ENCODE measurements at regions not wholly inside any gene's neighbourhood (a gene's known extent, or its start where the extent isn't known, plus 50 kb on each side); places are given as distances from the start of the nearest gene placed in this dataset.
A peak's percentile ranks its signal among the peaks of the same experiment; 100 is the strongest.
"Not testable (repeated sequence)": the region's sequence is repeated elsewhere in the genome, so short reads cannot be mapped to it uniquely, and the experiment has no call there.

- no peak for DNase-seq (ENCODE audit: low read depth in 1 of 2, low spot score in 1 of 2)
These were observed 111.9 kb upstream of the MTAP start for GRCh38 chr9:21690561-21690960.

DNA sequence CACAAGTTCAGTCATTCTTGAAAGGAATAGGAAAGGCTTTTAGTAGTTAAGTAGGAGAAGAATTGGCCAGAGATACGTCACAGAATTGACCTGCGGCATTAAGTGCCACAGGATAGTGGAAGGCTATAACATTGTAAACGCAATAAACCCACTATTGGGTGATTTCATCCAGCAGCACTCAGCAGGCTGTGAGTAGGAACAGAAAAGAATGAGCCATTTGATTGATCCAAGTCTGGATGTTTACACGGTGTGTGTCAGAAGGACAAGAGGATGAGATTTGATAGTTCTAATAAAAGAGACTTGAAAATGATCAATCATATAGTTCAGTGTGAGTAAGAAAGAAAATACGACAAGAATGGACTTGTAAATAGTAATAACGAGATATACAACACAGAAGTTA is 110.0 kb upstream of the MTAP start:
- no peak for DNase-seq (ENCODE audit: low read depth in 1 of 2, low spot score in 1 of 2)

DNA sequence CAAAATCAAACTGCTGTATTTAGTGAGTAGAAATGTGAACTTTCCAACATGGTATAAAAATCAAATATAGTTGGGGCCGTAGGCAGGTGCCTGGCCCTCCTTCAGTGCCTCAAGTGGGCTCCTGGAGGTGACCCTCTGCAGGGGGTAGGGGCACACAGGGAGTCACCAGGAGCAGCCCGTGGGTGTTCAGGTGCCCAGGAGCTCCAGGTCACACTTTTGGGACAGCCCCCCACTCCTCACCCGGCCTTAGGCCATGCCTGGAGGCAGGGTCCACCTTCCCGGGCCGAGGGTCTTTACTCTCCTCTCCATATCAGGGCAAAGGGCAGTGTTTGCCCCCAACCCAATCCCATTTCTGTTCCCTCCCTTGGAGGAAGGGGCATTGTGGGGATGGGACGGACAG is 108.0 kb upstream of the MTAP start:
- DNase-seq (ENCODE audit: low read depth in 1 of 2, low spot score in 1 of 2): no peak

- DNase-seq (ENCODE audit: low read depth in 1 of 2, low spot score in 1 of 2): no peak
These were observed 107.0 kb upstream of the MTAP start for GRCh38 chr9:21695443-21695842.

DNA sequence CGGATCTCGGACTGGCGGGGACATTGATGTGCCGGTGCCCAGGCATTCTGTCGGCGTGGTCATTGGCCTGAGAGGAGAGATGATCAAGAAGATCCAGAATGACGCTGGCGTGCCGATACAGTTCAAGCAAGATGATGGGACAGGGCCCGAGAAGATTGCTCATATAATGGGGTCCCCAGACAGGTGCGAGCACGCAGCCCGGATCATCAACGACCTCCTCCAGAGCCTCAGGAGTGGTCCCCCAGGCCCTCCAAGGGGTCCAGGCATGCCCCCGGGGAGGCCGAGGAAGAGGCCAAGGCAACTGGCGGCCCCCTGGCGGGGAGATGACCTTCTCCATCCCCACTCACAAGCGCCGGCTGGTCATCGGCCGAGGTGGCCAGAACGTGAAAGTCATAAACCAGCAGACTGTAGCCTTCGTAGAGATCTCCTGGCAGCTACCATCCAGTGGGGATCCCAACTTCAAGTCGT is 106.5 kb upstream of the MTAP start:
- no peak for DNase-seq (ENCODE audit: low read depth in 1 of 2, low spot score in 1 of 2)

GRCh38 chr9:21696411-21696871 is 106.0 kb upstream of the MTAP start:
- DNase-seq (ENCODE audit: low read depth in 1 of 2, low spot score in 1 of 2): no peak

DNA sequence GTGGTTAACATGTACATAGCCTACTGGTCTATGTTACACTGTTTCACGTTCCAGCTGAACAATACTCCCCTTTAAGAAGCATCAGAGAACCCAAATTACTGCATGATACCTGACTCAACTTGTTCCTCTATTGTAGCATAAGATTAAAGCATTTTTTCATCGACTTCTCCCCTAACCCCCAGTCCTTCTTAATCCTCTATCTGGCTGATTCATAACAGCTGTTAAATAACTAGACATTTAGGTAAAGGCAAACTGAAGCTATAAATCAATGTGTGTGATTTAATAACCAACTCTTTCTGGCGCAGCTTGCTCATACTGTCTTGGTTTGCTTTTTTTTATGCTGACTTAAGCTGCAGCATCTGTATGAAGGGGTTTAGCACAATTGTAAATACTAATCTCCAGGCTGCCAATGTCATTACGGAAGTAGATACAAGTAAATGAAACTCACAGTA is 94.2 kb upstream of the MTAP start:
- DNase-seq (ENCODE audit: low read depth in 1 of 2, low spot score in 1 of 2): no peak

DNA sequence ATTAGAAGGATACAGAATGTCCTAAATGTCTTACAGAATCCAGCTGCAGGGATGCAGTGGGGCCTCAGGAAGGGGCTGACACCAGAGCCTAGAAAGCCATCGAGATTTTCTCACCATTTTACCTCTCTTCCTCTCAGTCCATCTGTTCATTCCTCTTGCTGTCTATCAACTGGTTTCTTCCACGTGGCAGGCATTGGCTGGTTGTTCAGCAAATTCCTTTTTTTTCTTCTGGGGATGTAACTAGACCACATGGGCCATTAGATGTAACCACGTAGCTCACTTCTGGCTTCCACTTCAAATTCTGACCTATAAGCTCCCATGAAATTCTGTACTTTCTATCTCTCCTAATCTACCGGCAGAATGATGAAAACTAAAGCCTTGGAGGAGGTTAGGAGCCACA is 93.6 kb upstream of the MTAP start:
- no peak for DNase-seq (ENCODE audit: low read depth in 1 of 2, low spot score in 1 of 2)

GRCh38 chr9:21709464-21710058 is 92.9 kb upstream of the MTAP start:
- DNase-seq (ENCODE audit: low read depth in 1 of 2, low spot score in 1 of 2): peak; percentile 27

DNA sequence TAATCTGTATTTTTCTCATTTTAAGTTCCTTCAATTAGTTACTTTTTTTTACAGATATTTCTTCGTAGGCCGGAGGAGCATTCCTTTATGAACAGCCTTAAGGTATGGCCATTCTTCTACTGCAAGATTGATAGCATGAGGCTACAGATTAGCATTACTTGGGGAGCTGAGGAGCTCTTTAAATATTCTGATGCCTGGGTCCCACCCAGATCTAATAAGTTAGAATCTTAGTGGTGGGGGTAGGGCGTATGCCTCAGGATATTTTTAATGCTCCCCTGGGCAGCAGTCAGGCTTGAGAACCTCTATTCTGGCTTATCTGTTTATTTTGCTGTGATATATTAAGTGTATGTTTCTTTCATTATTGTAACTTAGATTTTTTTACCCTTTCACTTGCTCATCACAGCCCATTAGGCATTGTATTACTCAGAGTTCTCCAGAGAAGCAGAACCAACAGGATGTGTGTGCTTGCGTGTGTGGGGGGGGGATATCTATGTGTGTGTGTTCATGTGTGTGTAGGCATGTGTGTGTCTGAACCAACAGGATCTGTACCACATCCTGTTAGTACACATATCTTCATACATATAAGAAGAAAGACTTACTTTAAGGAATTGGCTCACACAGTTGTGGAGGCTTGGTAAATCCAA is 91.8 kb upstream of the MTAP start:
- no peak for DNase-seq (ENCODE audit: low read depth in 1 of 2, low spot score in 1 of 2)

- DNase-seq (ENCODE audit: low read depth in 1 of 2, low spot score in 1 of 2): no peak
These were observed 90.9 kb upstream of the MTAP start for GRCh38 chr9:21711504-21711903.

GRCh38 chr9:21715408-21715807 is 87.0 kb upstream of the MTAP start:
- no peak for DNase-seq (ENCODE audit: low read depth in 1 of 2, low spot score in 1 of 2)

DNA sequence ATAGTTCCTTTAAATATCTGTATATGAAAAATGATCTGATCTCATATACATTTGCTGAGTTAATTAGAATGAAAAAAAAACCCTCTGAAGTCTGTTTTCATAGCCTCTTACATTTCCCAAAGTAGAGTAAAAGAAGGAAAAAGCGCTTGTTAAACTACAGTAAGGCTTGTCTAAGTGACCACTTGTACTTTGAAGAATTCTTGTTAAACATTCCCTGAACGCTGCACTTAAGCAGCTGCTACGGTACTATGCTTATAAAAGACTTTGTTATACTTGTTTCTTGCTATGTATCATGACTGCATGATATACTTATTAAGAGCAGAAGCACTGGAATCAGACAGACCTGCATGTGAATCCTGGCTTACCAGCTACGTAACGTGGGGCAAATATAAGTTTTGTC is 81.7 kb upstream of the MTAP start:
- no peak for DNase-seq (ENCODE audit: low read depth in 1 of 2, low spot score in 1 of 2)

DNA sequence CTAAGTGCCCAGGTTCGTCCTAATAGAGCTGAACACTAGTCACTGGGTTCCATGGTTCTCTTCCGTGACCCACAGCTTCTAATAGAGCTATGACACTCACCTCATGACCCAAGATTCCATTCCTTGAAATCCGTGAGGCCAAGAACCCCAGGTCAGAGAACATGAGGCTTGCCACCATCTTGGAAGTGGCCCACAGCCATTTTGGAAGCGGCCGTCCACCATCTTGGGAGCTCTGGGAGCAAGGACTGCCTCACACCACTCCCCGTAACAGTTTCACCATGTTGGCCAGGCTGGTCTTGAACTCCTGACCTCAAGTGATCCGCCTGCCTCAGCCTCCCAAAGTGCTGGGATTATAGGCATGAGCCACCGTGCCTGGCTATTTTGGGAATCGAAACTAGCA is 75.0 kb upstream of the MTAP start:
- DNase-seq (ENCODE audit: low read depth in 1 of 2, low spot score in 1 of 2): not testable (repeated sequence)

DNA sequence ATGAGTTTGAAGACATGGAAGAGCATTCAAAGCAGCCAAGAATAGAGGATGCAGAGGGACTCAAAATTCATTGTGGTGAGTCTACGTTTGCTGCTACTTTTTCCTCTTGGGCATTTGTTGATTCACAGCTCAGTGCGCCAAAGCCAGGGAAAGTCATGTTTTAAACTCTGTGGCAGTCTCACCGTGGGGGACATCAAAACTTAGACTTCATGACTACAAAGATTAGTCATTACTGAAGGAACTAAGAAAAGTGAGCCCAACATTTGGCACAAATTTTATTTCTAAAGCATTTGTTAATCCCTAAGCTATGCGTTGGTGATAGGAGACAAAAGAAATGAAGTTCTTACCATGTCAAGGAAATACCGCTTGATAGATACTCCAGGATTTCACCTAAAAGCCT is 73.7 kb upstream of the MTAP start:
- DNase-seq (ENCODE audit: low read depth in 1 of 2, low spot score in 1 of 2): no peak

- DNase-seq (ENCODE audit: low read depth in 1 of 2, low spot score in 1 of 2): no peak
These were observed 72.8 kb upstream of the MTAP start for GRCh38 chr9:21729648-21730047.

DNA sequence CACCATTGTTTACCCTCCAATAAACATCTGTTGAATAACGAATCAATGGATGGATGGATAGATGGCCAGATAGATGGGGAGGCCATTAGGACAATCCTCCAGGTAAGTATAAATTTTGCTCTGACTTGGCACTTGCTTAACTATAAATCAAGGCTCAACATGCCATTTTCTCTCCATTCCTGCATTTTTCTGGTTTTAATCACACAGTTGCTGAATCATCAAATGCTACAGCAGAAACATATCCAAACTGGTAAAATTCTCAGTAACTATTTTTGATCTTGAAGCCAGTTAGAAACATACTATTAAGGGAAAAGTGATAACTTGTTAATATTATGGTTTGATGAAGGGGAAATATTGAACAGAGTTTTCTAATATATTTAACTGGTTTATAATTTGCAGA is 71.5 kb upstream of the MTAP start:
- no peak for DNase-seq (ENCODE audit: low read depth in 1 of 2, low spot score in 1 of 2)

GRCh38 chr9:21741151-21741550 is 61.3 kb upstream of the MTAP start:
- DNase-seq (ENCODE audit: low read depth in 1 of 2, low spot score in 1 of 2): no peak

DNA sequence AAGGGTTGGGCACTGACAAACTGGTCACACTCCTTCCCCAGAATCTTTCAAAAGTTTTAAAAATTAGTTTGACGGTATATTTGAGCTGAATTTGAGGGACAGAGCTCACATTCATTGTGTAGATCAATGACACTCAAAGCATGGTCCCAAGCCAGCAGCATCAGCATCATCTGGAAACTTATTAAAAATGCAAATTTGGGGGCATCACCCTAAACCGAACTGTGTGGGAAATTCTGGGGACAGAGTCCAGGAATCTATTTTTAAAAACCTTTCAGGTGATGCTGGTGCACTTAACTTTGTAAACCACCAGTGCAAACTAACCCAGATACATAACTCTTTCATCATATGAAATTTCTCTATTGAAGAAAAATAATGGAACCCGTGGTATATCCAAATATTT is 58.1 kb upstream of the MTAP start:
- DNase-seq (ENCODE audit: low read depth in 1 of 2, low spot score in 1 of 2): no peak

- DNase-seq (ENCODE audit: low read depth in 1 of 2, low spot score in 1 of 2): no peak
These were observed 57.6 kb upstream of the MTAP start for GRCh38 chr9:21744841-21745240.

- no peak for DNase-seq (ENCODE audit: low read depth in 1 of 2, low spot score in 1 of 2)
These were observed 55.9 kb upstream of the MTAP start for GRCh38 chr9:21746550-21746949.

- DNase-seq (ENCODE audit: low read depth in 1 of 2, low spot score in 1 of 2): no peak
These were observed 55.3 kb upstream of the MTAP start for GRCh38 chr9:21747175-21747574.

All from activated T-helper 1 cell treated with anti-CD3 and anti-CD28 coated beads, Interleukin-2, amount 50 U/mL, for 16 hours (primary cell).